ENCODE measurements at regions not wholly inside any gene's neighbourhood (a gene's known extent, or its start where the extent isn't known, plus 50 kb on each side); places are given as distances from the start of the nearest gene placed in this dataset.

DNA sequence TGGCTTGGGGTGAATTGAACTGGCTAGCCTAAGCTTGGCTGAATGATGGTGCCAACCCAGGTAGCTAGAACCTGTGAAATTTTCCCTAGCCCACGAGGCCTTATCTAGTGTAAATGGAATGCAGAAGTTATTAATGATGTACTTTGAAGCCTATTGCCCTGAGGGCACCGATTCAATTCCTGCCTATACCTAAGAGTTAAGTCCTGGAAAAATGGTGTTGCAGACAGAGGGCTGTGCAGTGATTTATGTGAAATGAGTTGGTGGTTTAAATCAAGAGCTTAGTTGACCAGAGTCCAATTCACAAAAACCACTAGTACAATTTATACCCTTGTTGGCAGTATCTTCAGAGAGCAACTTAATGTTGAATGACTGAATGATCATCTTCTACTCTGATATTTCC lies 373.8 kb upstream of the JAG1 start:
- no peak for TF ChIP-seq GATA2 (IDR thresholded peaks at IDR 0.05; ENCODE audit: low read depth, low read length)
- no peak for TF ChIP-seq GATA3 (IDR thresholded peaks at IDR 0.05; ENCODE audit: low read depth, low read length)

Data from SH-SY5Y (cell line).